A549 (cell line): ENCODE measurements at regions not wholly inside any gene's neighbourhood (a gene's known extent, or its start where the extent isn't known, plus 50 kb on each side); places are given as distances from the start of the nearest gene placed in this dataset.

Source experiments
- CTCF ChIP-seq: fragments of >200 bp; sonication (Bioruptor Twin); formaldehyde crosslinking; IDR thresholded peaks from 3 replicates; pipeline ENCODE4 v1.5.1; 2016
- EP300 ChIP-seq, 2 experiments: fragments of >200 bp; sonication (Bioruptor Twin); formaldehyde crosslinking; IDR thresholded peaks; 2 replicates in 1 of 2; 3 replicates in 1 of 2; pipeline ENCODE4 v1.6.1; 2016 to 2017
- RFX5 ChIP-seq: fragments of 450-650 bp; IDR thresholded peaks from 2 replicates; pipeline ENCODE4 v1.7.1; 2014; ENCODE audit warnings: antibody characterized with exemption, mild to moderate bottlenecking, moderate library complexity
- SREBF2 ChIP-seq: fragments of 450-650 bp; IDR thresholded peaks from 2 replicates; pipeline ENCODE4 v1.6.1; 2014; ENCODE audit warnings: mild to moderate bottlenecking, moderate library complexity

GRCh38 chr1:106700211-106700610, 356.3 kb upstream of the PRMT6 start:
- TF ChIP-seq EP300 (IDR thresholded peaks at IDR 0.05) = no peak
- no peak for TF ChIP-seq RFX5
- no peak for TF ChIP-seq CTCF
- TF ChIP-seq SREBF2 = no peak
